Dermis microvascular lymphatic vessel endothelial cell (primary cell): ENCODE measurements at regions not wholly inside any gene's neighbourhood (a gene's known extent, or its start where the extent isn't known, plus 50 kb on each side); places are given as distances from the start of the nearest gene placed in this dataset.

ENCODE experiments used
- DNase-seq, 2 donors: peaks; one replicate each; pipeline versions ENCODE4 v3.0.0 to v3.0.0-alpha.2; 2010; ENCODE audit warnings: low read depth in 2 of 2

DNA sequence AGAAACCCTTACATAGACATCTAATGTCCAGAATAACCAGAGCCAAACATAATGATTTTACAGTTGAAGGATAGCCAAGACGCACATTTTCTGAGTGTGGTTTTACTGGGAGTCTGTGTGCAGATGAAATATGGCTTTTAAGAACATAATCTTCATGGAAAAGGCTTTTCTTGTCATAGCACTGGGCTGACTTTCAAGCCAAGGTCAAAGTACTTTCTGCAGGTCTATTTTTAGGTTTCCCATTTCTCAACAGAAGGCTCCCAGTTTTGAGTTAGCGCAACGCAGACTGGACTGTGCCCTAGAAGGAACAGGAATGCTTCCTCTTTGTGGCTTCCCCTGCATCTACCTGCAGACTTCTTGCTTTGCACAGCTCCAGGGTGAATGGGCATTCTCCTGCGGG, 92.3 kb upstream of the UPP2 start:
- no peak for DNase-seq

DNA sequence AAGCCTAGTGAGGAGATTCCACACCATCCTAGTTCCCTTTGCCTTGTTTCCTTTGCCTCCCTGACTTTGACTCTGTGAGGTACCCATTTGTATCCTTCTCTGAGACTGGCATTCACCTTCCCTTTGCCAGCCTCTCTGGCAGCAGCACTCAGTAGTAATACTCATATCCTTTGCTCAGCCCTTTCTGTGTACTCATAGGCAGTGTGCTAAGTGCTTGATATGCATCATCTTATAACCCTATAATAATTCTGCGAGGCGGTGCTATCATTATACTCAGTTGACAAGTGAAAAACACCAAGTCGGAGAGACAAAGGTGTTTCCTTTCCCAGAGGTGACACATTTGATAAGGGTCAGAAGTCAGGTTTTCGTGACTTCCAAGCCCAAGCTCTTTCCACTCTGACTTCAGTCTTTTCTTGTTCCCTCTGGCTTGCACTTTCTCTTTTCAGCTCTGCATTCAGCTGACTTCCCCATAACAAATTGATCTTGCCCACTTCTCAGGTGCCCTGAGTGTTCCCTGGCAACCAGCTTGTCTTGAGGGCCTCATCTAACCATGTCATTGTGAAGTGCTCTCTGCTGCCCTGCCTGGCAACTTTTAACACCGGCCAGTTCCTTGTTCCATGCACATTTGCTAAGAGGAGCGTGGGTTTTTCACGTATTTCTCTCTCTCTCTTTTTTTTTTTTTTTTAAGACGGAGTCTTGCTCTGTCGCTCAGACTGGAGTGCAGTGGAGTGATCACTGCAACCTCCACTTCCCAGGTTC, 94.5 kb upstream of the UPP2 start:
- no peak for DNase-seq

DNA sequence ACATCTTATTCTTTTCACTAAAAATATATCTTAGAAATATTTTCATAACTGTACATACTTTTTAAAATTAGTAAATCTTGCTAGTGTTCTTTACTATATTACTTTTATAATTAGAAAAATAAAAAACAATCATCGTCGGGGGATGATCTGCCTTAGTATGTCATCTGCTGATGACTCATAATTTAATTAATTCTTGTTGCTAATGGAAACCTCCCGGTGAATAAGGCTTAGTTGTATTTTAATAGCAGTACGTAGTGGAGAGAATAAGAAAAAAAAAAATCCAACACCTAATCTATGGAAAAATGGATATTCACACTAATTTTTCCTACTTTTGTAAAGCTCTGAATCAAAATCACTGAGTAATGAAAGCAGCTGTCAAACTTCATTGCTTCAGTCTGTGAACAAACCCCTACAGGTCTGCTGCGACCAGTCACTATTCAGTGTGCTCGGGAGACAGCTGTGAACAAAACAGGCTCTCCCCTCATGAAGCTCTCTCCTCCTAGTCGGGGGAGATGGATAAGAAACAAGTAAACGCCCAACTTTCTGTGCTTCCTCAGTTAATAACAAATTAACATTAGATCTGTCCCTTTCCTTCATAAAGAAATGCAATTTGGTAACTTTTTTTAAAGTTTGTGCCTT, 97.4 kb upstream of the UPP2 start:
- no peak for DNase-seq

DNA sequence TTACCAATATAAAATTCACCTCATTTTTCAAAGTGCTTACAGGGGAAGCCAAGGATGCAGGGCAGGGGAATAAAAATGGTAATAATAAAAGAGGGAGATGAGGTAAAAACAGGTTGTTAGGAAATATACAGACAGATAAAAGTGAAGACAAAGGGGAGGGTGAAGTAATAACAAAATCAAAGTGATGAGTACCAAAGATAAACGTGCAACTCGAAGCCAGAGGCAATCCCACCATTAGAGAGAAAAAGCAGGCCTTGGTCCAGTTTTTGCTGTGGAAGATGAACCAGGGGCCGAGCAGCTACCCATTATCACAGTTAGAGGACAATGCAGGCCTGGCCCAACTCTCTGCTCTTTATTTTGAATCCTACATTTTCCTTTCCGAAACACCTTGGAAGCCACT, 99.6 kb upstream of the UPP2 start:
- no peak for DNase-seq

DNA sequence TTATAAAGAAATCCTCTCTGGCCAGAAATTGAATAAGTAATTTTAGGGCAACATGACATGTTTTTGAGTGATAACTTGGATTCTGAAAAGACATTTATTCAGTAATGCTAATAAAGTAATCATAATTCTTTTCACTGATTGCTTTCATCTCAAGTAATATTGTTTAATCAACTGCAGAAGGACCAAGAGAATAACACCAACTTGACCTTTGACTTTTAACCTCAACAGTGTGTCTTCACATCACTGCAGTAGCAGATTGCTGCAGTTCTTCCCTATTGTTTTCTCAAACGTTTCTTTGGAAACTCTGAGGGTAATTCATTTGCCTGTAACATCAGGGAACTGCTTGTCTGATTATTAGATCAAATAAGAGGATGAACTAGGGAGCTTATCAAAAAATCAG, 104.9 kb upstream of the UPP2 start:
- DNase-seq = no peak

DNA sequence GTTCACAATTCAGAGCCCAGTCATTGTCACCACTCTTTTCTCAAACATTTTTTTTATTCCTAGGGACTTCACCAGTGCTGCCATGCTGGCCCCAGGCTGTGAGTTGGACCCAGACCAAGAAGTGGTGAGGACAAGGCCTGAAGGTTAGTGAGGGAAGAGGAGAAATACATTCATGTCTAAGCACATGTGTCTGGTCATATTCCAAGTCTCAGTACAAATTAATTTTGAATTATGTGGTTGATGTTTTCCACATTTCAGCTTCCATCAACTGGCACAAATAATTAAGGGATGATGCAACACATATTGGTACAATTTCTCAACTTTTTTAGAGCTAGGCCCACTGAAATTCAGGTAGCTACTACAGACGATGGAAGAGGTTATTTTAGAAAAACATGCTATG, 106.6 kb upstream of the UPP2 start:
- no peak for DNase-seq

DNA sequence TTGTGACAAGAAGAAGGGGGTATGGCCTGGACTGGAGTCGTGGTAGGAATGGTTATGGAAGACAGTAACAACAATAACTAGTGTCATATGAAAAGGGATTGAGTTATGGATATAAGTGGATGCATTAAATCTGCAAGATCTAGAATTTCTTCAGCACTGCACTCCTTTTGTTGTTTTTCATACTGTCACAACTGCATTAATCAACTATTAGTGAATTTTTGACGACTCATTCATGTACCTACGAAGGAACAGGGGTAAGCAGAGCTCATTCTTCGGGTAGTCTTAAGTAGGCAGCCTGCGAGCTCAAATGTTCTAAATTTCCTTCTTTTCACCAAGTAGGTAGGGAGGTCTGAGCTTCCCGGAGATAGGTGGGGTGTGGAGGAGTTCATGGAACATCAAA, 109.7 kb upstream of the UPP2 start:
- no peak for DNase-seq

DNA sequence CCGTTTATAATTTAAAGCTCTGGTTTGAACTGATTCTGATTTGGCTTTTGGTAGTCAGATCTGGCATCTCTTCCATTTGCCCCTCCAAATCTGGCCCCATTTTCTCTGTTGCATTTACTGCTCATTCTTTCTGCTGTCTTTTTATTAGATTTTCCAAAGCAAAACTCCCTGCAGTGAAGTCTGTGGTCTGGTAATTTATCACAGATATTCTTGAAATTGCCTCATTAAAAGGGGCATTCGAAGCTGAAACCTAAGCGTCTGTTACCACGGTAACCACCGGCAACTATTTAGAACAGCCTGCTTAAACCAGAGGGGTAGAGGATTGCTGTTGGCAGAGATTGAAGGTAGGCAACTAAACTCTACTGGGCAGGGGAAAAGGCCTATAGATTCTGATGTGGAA, 111.5 kb upstream of the UPP2 start:
- no peak for DNase-seq

DNA sequence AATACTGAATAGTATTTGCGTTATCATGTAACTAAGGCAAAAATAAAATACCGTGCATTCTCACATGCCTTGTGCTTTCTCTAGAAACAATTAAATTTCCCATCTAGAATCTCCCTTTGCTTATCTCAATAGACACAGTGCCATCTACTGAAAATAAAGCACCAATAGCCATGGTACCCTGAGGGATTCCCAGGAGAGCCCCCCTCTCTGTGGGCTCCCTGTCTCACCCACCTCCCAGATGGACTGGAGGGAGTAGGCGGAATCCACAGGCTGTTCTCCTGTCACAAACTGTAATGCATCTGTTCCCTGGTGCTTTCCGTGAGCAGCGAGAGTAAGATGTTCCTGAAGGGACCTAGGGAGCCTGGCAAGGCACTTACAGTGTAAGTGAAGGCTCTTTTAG, 112.4 kb upstream of the UPP2 start:
- DNase-seq = no peak

DNA sequence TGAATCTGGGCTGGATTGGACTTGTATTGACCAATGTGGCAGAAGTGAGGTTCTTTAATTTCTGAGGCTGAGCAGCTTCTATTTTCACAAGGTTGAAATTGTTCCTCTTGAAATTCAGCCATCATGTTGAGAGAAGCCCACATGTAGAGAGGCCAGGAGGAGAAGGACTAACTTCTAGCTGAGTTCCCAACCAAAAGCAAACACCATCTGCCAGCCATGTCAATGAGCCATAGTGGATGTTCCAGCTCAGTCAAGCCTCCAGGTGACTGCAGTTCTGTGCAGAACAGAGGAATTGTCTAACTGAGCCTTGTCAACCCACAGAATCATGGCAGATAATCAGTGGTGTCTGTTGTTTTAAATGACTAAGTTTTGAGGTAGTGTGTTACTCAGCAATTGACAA, 110.6 kb upstream of the ACVR1 start:
- no peak for DNase-seq

DNA sequence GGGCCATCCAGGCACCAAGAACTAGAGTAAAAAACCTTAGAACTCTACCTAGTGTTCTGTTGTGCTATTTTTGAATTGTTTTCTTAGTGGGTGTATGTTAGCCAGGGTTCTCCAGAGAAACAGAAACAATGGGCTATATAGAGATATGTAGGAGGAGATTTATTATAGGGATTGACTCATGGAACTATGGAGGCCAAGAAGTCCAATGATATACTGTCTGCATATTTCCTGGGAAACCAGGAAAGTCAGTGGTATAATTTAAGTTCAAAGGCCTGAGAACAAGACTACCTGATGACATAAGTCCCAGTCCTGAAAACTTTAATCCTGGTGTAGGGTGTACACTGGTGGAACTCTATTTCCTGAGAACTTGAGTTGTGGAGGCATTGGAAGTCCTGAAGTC, 108.7 kb upstream of the ACVR1 start:
- no peak for DNase-seq

DNA sequence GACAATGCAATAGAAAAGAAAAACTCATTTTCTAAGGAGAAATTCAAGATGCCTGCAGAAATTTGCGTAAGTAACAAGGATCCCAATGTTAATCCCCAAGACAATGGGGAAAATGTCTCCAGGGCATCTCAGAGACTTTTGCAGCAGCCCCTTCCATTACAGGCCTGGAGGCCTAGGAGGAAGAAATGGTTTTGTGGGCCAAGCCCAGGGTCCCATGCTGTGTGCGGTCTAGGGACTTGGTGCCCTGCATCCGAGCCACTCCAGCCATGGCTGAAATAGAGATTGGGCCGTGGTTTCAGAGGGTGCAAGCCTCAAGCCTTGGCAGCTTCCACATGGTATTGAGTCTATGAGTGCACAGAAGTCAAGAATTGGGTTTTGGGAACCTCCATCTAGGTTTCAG, 103.9 kb upstream of the ACVR1 start:
- no peak for DNase-seq

DNA sequence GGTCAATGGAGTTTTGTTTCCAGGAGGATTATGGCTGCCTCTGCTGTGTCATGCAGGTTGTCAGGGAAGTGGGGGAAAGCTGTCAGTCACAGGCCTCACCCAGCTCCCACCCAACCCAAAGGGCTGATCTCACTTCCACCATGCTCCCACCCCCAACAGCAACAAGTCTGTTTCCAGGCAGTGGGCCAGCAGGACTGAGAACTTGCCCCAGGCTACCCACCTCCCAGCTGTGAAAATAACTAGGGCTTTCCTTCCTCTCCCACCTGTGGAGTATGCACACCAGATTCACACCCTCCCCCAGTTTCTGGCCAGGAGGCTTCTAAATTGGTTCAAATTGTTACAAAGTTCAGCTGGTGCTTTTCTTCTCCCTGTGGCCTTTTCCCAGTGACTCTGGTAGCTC, 95.6 kb upstream of the ACVR1 start:
- DNase-seq = no peak

DNA sequence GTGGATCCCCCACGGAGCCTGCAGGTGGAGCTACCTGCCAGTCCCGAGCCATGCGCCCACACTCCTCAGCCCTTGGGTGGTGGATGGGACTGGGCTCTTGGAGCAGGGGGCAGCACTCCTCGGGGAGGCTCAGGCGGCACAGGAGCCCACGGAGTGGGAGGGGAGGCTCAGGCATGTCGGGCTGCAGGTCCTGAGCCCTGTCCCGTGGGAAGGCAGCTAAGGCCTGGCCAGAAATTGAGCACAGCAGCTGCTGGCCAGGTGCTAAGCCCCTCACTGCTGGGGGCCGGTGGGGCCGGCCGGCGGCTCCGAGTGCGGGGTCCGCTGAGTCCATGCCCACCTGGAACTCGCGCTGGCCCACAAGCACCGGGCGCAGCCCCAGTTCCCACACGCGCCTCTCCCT, 91.7 kb upstream of the ACVR1 start:
- DNase-seq = no peak

DNA sequence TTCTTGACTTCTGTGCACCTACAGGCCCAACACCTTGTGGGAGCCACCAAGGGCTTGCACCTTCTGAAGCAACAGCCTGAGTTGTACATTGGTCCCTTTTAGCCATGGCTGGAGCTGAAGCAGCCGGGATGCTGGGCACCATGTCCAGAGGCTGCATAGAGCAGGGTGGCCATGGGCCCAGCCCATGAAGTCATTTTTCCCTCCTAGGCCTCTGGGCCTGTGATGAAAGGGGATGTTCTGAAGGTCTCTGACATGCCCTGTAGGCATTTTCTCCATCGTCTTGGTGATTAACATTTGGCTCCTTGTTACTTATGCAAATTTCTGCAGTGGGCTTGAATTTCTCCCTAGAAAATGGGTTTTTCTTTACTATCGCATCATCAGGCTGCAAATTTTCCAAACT, 83.1 kb upstream of the ACVR1 start:
- no peak for DNase-seq

DNA sequence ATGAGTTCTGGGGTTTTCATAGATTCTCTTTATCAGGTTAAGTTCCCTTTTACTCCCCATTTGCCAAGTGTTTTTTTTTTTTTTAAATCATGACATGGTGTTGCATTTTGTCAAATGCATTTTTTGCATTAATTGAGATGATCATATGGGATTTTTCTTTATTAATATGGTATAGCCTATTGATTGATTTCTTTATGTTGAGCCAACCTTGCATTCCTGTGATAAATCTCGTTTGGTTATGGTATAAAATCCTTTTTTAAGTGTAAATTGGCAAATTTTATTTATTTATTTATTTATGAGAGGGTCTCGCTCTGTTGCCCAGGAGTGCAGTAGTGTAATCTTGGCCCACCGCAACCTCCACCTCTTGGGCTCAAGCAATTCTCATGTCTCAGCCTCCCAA, 81.5 kb upstream of the ACVR1 start:
- DNase-seq = no peak

DNA sequence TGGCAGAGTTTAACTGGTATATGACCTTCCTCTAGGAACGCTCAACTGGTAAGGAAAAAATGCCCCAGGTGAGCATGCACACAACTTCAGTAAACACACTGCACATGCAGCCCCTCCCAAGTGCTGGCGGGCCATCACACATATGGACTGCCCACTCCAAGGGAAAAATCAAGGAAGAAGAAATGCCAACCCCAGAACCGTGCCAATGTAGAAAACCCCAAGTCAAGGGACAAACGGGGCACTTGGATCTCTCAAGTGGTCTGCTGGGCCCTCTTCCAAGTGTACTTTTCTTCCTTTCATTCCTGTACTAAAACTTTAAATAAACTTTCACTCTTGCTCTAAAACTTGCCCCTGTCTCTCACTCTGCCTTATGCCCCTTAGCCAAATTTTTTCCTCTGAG, 76.4 kb upstream of the ACVR1 start:
- no peak for DNase-seq

DNA sequence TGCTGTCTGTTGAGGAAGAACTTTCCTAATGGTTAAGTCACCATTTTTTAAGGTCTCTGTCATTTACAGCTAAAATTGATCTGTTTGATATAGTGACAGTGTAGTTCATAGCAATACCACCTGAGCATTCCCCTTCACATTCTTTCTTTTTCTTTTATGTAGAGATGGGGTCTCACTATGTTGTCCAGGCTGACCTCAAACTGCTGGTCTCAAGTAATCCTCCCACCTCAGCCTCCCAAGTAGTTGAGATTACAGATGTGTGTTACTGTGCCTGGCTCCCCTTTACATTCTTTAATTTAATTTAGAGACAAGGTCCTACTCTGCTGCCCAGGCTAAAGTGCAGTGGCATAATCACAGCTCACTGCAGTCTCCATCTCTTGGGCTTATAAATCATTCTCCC, 72.7 kb upstream of the ACVR1 start:
- DNase-seq = no peak

DNA sequence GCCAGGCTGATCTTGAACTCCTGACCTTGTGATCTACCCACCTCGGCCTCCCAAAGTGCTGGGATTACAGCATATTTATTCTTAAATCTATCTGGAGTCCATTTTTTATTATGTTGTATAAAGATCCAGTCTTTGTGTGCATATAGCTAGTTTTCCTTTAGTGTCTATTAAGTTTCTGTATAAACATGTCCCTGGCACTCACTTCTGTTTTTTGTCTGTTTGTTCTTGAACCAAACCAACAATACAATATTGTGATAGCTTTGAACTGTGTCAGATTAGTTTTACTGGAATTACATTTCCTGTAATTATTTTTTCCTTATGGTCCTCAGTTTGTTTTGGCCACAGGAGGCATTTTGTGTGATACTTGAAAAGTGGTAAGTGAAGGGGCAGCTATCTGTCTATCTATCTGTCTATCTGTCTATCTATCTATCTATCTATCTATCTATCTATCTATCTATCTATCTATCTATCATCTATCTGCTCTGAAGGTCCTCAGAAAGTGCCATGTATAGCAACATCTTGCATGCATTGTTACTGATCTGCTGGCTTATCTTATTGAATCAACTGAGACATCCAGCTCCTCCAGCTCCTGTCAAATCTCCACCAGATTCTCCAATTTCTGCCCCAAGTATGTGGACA, 70.9 kb upstream of the ACVR1 start:
- no peak for DNase-seq

DNA sequence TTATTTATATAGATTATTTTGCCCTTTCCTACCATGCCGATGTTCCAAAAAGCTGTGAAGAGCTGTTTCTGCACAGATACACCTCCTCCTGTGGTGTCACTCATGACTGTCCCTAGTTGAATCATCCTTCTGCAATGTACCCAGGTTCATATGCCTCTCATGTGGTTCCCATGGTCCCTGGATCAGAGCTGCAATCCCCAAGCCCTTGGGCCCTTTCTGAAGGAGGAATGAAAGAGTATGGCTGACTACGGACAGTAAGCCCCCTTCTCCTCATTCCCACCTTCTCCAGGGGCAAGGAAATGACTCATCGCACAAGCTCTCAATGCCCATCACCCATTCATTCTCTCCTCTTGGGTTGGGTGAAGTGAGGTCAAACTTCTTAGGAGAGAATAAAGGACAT, 63.9 kb upstream of the ACVR1 start:
- no peak for DNase-seq

DNA sequence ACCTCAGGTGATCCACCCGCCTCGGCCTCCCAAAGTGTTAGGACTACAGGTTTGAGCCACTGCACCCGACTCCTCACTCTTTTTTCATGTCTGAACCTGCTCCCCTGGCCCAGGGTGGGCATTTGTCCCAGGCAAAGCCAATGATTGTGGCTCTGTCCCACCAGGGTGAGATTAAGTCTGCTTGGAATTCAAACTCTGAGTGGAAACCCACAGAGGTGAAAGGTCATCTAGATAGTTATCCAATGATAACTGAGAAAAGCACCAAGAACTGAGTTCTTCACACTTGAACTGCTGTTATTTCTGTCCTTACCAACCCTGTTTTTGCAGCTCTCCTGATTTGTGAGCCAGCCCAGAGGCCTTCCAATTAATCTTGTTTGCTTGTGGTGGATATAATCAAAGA, 62.4 kb upstream of the ACVR1 start:
- no peak for DNase-seq

DNA sequence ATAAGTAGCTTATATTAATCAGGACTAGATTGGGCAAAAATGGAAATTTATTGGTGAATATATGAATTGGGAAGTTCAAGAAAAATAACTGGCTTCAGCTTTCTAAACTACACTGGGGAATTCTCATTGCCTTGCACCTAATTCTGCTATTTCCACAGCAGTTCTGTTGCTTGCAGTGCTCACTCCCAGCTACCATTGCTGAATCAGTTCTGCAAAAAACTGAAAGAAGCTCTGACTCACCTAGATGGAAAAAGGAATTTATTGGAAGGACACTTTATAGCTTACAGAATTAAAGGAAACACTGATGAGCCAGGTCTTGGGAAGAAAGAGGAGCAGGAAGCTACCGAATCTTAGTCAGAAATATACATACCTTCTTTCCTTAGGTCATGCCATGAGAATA, 60.3 kb upstream of the ACVR1 start:
- DNase-seq = no peak

DNA sequence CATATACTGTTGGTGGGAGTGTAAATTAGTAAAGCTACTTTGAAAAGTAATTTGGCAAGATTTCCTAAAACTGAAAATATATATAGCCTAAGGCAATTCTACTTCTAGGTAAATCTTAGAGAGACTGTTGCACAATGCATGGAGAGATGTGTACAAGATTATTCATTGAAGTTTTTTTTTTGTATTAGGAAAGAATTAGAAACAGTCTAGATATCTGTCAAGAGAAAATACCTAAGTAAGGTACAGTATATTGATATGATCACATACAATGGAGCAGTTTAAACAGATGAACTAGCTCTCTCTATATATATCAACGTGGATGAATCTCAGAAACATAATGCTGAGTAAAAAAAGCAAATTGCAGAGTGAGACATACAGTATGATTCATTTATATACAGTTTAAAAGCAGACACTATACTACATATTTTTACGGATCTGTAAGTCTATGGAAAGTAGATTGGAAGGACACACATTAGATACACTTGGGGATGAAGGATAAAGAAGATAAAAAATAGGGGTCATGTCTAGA, 59.3 kb upstream of the ACVR1 start:
- DNase-seq = no peak
